ENCODE measurements at regions not wholly inside any gene's neighbourhood (a gene's known extent, or its start where the extent isn't known, plus 50 kb on each side); places are given as distances from the start of the nearest gene placed in this dataset.

DNA sequence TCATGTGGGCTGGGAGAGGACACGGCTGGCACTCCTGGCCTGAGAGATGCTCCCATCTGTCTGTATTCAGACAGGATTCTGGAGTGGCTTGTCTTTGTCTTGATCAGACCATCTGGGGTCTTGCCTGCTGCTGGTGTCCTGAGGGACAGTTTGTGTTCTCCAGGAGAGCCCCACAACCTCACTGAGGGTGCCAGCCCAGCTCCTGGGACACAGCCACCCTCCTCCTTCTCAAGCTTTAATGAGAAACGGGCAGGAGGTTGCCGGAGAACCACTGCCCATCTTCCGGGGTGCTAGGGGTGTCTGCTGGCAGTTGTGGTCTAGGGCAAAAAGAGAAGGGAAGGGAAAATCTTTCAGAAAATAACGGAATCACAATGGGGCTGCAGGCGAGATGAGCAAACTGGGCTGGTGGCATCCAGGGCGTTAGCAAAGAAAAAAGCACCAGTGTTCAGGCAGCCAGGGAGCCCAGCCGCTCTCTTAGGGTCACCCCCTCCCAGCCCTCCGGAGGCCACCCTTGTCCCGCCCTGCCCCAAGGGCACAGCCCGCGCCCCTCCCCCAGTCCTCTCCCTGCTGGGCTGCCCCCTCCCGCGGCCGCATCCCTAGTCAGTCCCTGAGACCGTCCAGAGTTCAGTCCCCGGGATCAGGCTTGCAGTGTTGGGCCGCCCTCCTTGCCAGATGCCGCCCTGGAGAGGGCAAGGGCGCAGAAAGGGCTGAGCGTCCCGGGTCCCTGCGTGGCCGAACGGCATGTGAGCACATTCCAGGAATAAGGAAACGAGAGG is 824.7 kb downstream of the KCNJ18 start:
- Histone ChIP-seq H3F3A (replicated peaks; ENCODE audit: low read depth) (no peaks in the 10 kb centered on the region), H3K27me3 (ENCODE audit: insufficient read depth) (no peaks in the 10 kb centered on the region), H3K79me2 (replicated peaks; ENCODE audit: insufficient read depth) (no peaks in the 10 kb centered on the region), H3K9me2 (ENCODE audit: insufficient read depth) (no peaks in the 10 kb centered on the region), H2AFZ (no peak overlapping the region), H3K4me1 (ENCODE audit: insufficient read depth) (no peaks in the 10 kb centered on the region), H3K4me2 (no peak overlapping the region), H3K4me3 (no peak overlapping the region), H3K36me3 (ENCODE audit: insufficient read depth) (no peaks in the 10 kb centered on the region), H3K27ac (ENCODE audit: low read depth) (no peak overlapping the region), H4K20me1 (replicated peaks; ENCODE audit: insufficient read depth) (no peaks in the 10 kb centered on the region)
- Mint-ChIP-seq H3K27me3 (ENCODE audit: insufficient read depth, low read depth, poor library complexity) (no peaks in the 10 kb centered on the region), H3K27ac (no peak overlapping the region), H3K4me3 (no peak overlapping the region), H3K36me3 (ENCODE audit: low read depth) (peaks cover 15% of the 10 kb centered on the region; the same call in 2 of the 3 replicates), H3K4me1 (no peaks in the 10 kb centered on the region), H3K9me3 (peaks cover 11% of the 10 kb centered on the region)
- no peak for ATAC-seq
- TF ChIP-seq, protein P1, sequence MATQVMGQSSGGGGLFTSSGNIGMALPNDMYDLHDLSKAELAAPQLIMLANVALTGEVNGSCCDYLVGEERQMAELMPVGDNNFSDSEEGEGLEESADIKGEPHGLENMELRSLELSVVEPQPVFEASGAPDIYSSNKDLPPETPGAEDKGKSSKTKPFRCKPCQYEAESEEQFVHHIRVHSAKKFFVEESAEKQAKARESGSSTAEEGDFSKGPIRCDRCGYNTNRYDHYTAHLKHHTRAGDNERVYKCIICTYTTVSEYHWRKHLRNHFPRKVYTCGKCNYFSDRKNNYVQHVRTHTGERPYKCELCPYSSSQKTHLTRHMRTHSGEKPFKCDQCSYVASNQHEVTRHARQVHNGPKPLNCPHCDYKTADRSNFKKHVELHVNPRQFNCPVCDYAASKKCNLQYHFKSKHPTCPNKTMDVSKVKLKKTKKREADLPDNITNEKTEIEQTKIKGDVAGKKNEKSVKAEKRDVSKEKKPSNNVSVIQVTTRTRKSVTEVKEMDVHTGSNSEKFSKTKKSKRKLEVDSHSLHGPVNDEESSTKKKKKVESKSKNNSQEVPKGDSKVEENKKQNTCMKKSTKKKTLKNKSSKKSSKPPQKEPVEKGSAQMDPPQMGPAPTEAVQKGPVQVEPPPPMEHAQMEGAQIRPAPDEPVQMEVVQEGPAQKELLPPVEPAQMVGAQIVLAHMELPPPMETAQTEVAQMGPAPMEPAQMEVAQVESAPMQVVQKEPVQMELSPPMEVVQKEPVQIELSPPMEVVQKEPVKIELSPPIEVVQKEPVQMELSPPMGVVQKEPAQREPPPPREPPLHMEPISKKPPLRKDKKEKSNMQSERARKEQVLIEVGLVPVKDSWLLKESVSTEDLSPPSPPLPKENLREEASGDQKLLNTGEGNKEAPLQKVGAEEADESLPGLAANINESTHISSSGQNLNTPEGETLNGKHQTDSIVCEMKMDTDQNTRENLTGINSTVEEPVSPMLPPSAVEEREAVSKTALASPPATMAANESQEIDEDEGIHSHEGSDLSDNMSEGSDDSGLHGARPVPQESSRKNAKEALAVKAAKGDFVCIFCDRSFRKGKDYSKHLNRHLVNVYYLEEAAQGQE (IDR thresholded peaks at IDR 0.05; ENCODE audit: unreplicated experiment) = no peak
- TF ChIP-seq JUNB (IDR thresholded peaks at IDR 0.05; ENCODE audit: unreplicated experiment) (no peak), EZH2phosphoT487 (IDR thresholded peaks at IDR 0.05; ENCODE audit: unreplicated experiment) (no peak), ZNF114 (CRISPR knock-in tag; IDR thresholded peaks at IDR 0.05) (no peak), NANOG (IDR thresholded peaks at IDR 0.05; ENCODE audit: borderline replicate concordance) (no peak)
- no peak for DNase-seq (ENCODE audit: low spot score)

DNA sequence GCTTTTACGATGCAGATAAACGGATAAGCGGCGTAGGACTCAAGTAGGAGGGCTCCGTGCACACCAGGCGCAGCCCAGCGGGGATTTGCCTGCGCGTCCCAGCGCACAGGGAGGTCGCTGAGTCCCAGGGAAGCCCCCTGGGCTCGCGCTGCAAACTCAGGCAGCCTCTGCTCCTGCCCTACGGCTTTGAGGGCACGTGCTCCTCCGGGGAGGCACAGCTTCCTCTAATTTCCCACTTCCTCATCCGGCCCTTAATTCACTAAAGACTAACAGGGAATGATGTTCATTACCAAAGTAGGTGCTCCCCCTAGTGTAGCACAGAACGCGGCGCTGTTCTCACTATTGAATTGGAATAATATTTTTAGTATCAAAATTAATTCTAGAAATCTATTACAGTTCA is 825.4 kb downstream of the KCNJ18 start:
- no peak overlapping the region for H3K27ac ChIP-seq (ENCODE audit: low read depth)
- H3K4me2 ChIP-seq = no peak overlapping the region
- no peaks in the 10 kb centered on the region for H3K4me1 ChIP-seq (ENCODE audit: insufficient read depth)
- H3K36me3 ChIP-seq (ENCODE audit: insufficient read depth) = no peaks in the 10 kb centered on the region
- no peaks in the 10 kb centered on the region for H3K27me3 Mint-ChIP-seq (ENCODE audit: insufficient read depth, low read depth, poor library complexity)
- no peaks in the 10 kb centered on the region for H4K20me1 ChIP-seq (replicated peaks; ENCODE audit: insufficient read depth)
- no peaks in the 10 kb centered on the region for H3K4me1 Mint-ChIP-seq
- H3K79me2 ChIP-seq (replicated peaks; ENCODE audit: insufficient read depth) = no peaks in the 10 kb centered on the region
- DNase-seq (ENCODE audit: low spot score) (no peak), ATAC-seq (no peak)
- H3K27me3 ChIP-seq (ENCODE audit: insufficient read depth) = no peaks in the 10 kb centered on the region
- no peak overlapping the region for H3K4me3 Mint-ChIP-seq
- no peak overlapping the region for H2AFZ ChIP-seq
- H3K9me3 Mint-ChIP-seq = peaks cover 4% of the 10 kb centered on the region; the same call in 2 of the 3 replicates
- H3K9me2 ChIP-seq (ENCODE audit: insufficient read depth) = no peaks in the 10 kb centered on the region
- H3K27ac Mint-ChIP-seq = no peak overlapping the region
- no peaks in the 10 kb centered on the region for H3F3A ChIP-seq (replicated peaks; ENCODE audit: low read depth)
- peaks cover 15% of the 10 kb centered on the region; the same call in 2 of the 3 replicates for H3K36me3 Mint-ChIP-seq (ENCODE audit: low read depth)
- no peak overlapping the region for H3K4me3 ChIP-seq
- TF ChIP-seq EZH2 (IDR thresholded peaks at IDR 0.05; ENCODE audit: low read depth, unreplicated experiment) (no peak), STAT1 (IDR thresholded peaks at IDR 0.05; ENCODE audit: unreplicated experiment) (no peak), POLR2AphosphoS5 (IDR thresholded peaks at IDR 0.05; ENCODE audit: low read depth) (no peak), CREB1 (CRISPR knock-in tag; IDR thresholded peaks at IDR 0.05; ENCODE audit: low read depth) (no peak)
- TF ChIP-seq, protein P2, sequence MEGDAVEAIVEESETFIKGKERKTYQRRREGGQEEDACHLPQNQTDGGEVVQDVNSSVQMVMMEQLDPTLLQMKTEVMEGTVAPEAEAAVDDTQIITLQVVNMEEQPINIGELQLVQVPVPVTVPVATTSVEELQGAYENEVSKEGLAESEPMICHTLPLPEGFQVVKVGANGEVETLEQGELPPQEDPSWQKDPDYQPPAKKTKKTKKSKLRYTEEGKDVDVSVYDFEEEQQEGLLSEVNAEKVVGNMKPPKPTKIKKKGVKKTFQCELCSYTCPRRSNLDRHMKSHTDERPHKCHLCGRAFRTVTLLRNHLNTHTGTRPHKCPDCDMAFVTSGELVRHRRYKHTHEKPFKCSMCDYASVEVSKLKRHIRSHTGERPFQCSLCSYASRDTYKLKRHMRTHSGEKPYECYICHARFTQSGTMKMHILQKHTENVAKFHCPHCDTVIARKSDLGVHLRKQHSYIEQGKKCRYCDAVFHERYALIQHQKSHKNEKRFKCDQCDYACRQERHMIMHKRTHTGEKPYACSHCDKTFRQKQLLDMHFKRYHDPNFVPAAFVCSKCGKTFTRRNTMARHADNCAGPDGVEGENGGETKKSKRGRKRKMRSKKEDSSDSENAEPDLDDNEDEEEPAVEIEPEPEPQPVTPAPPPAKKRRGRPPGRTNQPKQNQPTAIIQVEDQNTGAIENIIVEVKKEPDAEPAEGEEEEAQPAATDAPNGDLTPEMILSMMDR (conservative IDR thresholded peaks at IDR 0.05; ENCODE audit: low read depth in 2 of 2) = no peak
- TF ChIP-seq, protein P3, sequence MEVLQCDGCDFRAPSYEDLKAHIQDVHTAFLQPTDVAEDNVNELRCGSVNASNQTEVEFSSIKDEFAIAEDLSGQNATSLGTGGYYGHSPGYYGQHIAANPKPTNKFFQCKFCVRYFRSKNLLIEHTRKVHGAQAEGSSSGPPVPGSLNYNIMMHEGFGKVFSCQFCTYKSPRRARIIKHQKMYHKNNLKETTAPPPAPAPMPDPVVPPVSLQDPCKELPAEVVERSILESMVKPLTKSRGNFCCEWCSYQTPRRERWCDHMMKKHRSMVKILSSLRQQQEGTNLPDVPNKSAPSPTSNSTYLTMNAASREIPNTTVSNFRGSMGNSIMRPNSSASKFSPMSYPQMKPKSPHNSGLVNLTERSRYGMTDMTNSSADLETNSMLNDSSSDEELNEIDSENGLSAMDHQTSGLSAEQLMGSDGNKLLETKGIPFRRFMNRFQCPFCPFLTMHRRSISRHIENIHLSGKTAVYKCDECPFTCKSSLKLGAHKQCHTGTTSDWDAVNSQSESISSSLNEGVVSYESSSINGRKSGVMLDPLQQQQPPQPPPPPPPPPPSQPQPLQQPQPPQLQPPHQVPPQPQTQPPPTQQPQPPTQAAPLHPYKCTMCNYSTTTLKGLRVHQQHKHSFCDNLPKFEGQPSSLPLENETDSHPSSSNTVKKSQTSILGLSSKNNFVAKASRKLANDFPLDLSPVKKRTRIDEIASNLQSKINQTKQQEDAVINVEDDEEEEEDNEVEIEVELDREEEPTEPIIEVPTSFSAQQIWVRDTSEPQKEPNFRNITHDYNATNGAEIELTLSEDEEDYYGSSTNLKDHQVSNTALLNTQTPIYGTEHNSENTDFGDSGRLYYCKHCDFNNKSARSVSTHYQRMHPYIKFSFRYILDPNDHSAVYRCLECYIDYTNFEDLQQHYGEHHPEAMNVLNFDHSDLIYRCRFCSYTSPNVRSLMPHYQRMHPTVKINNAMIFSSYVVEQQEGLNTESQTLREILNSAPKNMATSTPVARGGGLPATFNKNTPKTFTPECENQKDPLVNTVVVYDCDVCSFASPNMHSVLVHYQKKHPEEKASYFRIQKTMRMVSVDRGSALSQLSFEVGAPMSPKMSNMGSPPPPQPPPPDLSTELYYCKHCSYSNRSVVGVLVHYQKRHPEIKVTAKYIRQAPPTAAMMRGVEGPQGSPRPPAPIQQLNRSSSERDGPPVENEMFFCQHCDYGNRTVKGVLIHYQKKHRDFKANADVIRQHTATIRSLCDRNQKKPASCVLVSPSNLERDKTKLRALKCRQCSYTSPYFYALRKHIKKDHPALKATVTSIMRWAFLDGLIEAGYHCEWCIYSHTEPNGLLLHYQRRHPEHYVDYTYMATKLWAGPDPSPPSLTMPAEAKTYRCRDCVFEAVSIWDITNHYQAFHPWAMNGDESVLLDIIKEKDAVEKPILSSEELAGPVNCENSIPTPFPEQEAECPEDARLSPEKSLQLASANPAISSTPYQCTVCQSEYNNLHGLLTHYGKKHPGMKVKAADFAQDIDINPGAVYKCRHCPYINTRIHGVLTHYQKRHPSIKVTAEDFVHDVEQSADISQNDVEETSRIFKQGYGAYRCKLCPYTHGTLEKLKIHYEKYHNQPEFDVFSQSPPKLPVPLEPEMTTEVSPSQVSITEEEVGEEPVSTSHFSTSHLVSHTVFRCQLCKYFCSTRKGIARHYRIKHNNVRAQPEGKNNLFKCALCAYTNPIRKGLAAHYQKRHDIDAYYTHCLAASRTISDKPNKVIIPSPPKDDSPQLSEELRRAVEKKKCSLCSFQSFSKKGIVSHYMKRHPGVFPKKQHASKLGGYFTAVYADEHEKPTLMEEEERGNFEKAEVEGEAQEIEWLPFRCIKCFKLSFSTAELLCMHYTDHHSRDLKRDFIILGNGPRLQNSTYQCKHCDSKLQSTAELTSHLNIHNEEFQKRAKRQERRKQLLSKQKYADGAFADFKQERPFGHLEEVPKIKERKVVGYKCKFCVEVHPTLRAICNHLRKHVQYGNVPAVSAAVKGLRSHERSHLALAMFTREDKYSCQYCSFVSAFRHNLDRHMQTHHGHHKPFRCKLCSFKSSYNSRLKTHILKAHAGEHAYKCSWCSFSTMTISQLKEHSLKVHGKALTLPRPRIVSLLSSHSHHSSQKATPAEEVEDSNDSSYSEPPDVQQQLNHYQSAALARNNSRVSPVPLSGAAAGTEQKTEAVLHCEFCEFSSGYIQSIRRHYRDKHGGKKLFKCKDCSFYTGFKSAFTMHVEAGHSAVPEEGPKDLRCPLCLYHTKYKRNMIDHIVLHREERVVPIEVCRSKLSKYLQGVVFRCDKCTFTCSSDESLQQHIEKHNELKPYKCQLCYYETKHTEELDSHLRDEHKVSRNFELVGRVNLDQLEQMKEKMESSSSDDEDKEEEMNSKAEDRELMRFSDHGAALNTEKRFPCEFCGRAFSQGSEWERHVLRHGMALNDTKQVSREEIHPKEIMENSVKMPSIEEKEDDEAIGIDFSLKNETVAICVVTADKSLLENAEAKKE (CRISPR knock-in tag; IDR thresholded peaks at IDR 0.05) = no peak
